Cardiac muscle cell (in vitro differentiated cells and primary cell): ENCODE measurements at regions not wholly inside any gene's neighbourhood (a gene's known extent, or its start where the extent isn't known, plus 50 kb on each side); places are given as distances from the start of the nearest gene placed in this dataset.

Experiments used
- DNase-seq, 2 donors: peaks; one replicate each; pipeline versions ENCODE4 v3.0.0 to v3.0.0-alpha.2; 2010 to 2017; ENCODE audit warnings: low read depth in 1 of 2, low spot score in 1 of 2
- H3K27ac ChIP-seq: fragments of 200-600 bp; sonication (generic); 2 replicates; pipeline ENCODE4 v1.5.1; 2016
- H3K27me3 ChIP-seq: fragments of 200-600 bp; sonication (generic); 2 replicates; pipeline ENCODE4 v1.6.0; 2016; ENCODE audit warnings: control low read depth
- H3K36me3 ChIP-seq: fragments of 200-600 bp; sonication (generic); 2 replicates; pipeline ENCODE4 v1.5.1; 2016; ENCODE audit warnings: control low read depth
- H3K4me1 ChIP-seq: fragments of 200-600 bp; sonication (generic); 2 replicates; pipeline ENCODE4 v1.8.1; 2017; ENCODE audit warnings: low read depth, mild to moderate bottlenecking, mixed run types
- H3K4me3 ChIP-seq: fragments of 200-600 bp; sonication (generic); 2 replicates; pipeline ENCODE4 v1.5.1; 2016; ENCODE audit warnings: mild to moderate bottlenecking
- H3K9me3 ChIP-seq: fragments of 200-600 bp; sonication (generic); 2 replicates; pipeline ENCODE4 v1.5.1; 2017; ENCODE audit warnings: low read depth, mild to moderate bottlenecking, control low read depth
- CTCF ChIP-seq: IDR thresholded peaks from 2 replicates; pipeline ENCODE4 v1.5.1; 2012; ENCODE audit warnings: low read depth, mild to moderate bottlenecking, low read length

- H3K27me3 ChIP-seq: no peaks in the 10 kb centered on the region
- no peaks in the 10 kb centered on the region for H3K36me3 ChIP-seq
- DNase-seq: no peak
- no peaks in the 10 kb centered on the region for H3K4me1 ChIP-seq
- no peaks in the 10 kb centered on the region for H3K9me3 ChIP-seq
- no peak overlapping the region for H3K27ac ChIP-seq
- no peak for TF ChIP-seq CTCF
- H3K4me3 ChIP-seq: no peak overlapping the region
Measured at GRCh38 chr5:4129523-4129922, 533.9 kb downstream of the IRX1 start.

- Histone ChIP-seq H3K9me3 (no peaks in the 10 kb centered on the region), H3K4me1 (no peaks in the 10 kb centered on the region), H3K4me3 (no peak overlapping the region), H3K27ac (no peak overlapping the region), H3K36me3 (no peaks in the 10 kb centered on the region), H3K27me3 (no peaks in the 10 kb centered on the region)
- TF ChIP-seq CTCF: no peak
- no peak for DNase-seq
Measured at GRCh38 chr5:4130819-4131218, 535.2 kb downstream of the IRX1 start.

GRCh38 chr5:4137781-4138180, 542.1 kb downstream of the IRX1 start:
- Histone ChIP-seq H3K9me3 (no peaks in the 10 kb centered on the region), H3K27ac (no peak overlapping the region), H3K27me3 (no peaks in the 10 kb centered on the region), H3K4me3 (no peak overlapping the region), H3K4me1 (no peaks in the 10 kb centered on the region), H3K36me3 (no peaks in the 10 kb centered on the region)
- TF ChIP-seq CTCF: no peak
- no peak for DNase-seq

- DNase-seq: no peak
- H3K27me3 ChIP-seq: no peaks in the 10 kb centered on the region
- H3K36me3 ChIP-seq: no peaks in the 10 kb centered on the region
- H3K9me3 ChIP-seq: no peaks in the 10 kb centered on the region
- H3K4me3 ChIP-seq: no peak overlapping the region
- H3K27ac ChIP-seq: no peak overlapping the region
- no peaks in the 10 kb centered on the region for H3K4me1 ChIP-seq
- no peak for TF ChIP-seq CTCF
Measured at GRCh38 chr5:4142842-4143241, 547.2 kb downstream of the IRX1 start.

GRCh38 chr5:4144411-4145007, 548.9 kb downstream of the IRX1 start:
- no peak for DNase-seq
- H3K36me3 ChIP-seq: no peaks in the 10 kb centered on the region
- H3K9me3 ChIP-seq: no peaks in the 10 kb centered on the region
- no peak overlapping the region for H3K4me3 ChIP-seq
- no peak overlapping the region for H3K27ac ChIP-seq
- no peaks in the 10 kb centered on the region for H3K27me3 ChIP-seq
- TF ChIP-seq CTCF: no peak
- H3K4me1 ChIP-seq: no peaks in the 10 kb centered on the region

GRCh38 chr5:4145511-4145910, 549.9 kb downstream of the IRX1 start:
- no peaks in the 10 kb centered on the region for H3K27me3 ChIP-seq
- no peak overlapping the region for H3K4me3 ChIP-seq
- H3K27ac ChIP-seq: no peak overlapping the region
- H3K36me3 ChIP-seq: no peaks in the 10 kb centered on the region
- no peak for TF ChIP-seq CTCF
- H3K4me1 ChIP-seq: no peaks in the 10 kb centered on the region
- no peaks in the 10 kb centered on the region for H3K9me3 ChIP-seq
- DNase-seq: no peak
